T-helper 17 cell (primary cell): ENCODE measurements at regions not wholly inside any gene's neighbourhood (a gene's known extent, or its start where the extent isn't known, plus 50 kb on each side); places are given as distances from the start of the nearest gene placed in this dataset.
"Not testable (repeated sequence)": the region's sequence is repeated elsewhere in the genome, so short reads cannot be mapped to it uniquely, and the experiment has no call there.

Experiments used
- ATAC-seq: fragments of 150-1000 bp; cut with Tn5 transposase; 2 replicates; pipeline ENCODE4 v1.10.0; 2021; ENCODE audit warnings: mild to moderate bottlenecking, moderate library complexity
- DNase-seq, 3 donors: peaks; one replicate each; pipeline versions ENCODE4 v3.0.0 to v3.0.0-alpha.2; 2020 to 2021
- H3K9me3 ChIP-seq: one replicate; pipeline ENCODE4 v1.7.0; 2013; ENCODE audit warnings: low read length, mild to moderate bottlenecking; ENCODE audit not compliant: control insufficient read depth, poor library complexity, severe bottlenecking
- H3K27ac Mint-ChIP-seq: one replicate; pipeline ENCODE4 v1.8.0; 2022; ENCODE audit warnings: mild to moderate bottlenecking, moderate library complexity, mixed read lengths
- H3K27me3 Mint-ChIP-seq: one replicate; pipeline ENCODE4 v1.8.0; 2022; ENCODE audit warnings: mixed read lengths
- H3K36me3 Mint-ChIP-seq: one replicate; pipeline ENCODE4 v1.8.0; 2022; ENCODE audit warnings: low read depth, mixed read lengths
- H3K4me1 Mint-ChIP-seq: one replicate; pipeline ENCODE4 v1.8.0; 2022; ENCODE audit warnings: mild to moderate bottlenecking, mixed read lengths
- H3K4me3 Mint-ChIP-seq: one replicate; pipeline ENCODE4 v1.8.0; 2022; ENCODE audit warnings: mild to moderate bottlenecking, moderate library complexity, mixed read lengths

GRCh38 chr2:52597346-52597745, 1170.3 kb upstream of the CHAC2 start:
- no peak for DNase-seq
- H3K9me3 ChIP-seq = no peaks in the 10 kb centered on the region
- no peaks in the 10 kb centered on the region for H3K4me1 Mint-ChIP-seq
- no peak overlapping the region for H3K4me3 Mint-ChIP-seq
- H3K27ac Mint-ChIP-seq = no peak overlapping the region
- H3K36me3 Mint-ChIP-seq = no peaks in the 10 kb centered on the region
- no peaks in the 10 kb centered on the region for H3K27me3 Mint-ChIP-seq
- no peak for ATAC-seq

DNA sequence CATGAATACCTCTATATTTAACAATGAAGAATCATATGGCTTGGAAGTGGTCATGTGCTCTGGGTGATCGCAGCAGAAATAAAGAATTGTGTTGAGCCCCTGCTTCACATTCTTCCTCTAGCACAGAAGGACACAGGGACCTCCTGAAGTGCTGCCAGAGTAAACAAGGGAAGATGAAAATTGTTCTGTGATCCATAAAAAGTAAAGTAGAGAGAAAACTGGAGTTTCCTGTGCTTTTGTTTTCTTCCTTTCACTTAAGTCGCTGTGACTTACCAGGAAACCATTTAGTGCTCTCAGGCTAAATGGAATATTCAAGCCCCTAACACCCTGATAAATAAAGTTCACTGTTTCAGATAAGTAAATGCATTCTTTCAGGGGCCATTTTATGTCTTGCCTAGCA, 1173.6 kb upstream of the CHAC2 start:
- ATAC-seq = no peak
- Mint-ChIP-seq H3K27me3 (no peaks in the 10 kb centered on the region), H3K36me3 (no peaks in the 10 kb centered on the region), H3K4me3 (no peak overlapping the region), H3K27ac (no peak overlapping the region), H3K4me1 (no peaks in the 10 kb centered on the region)
- no peak for DNase-seq
- H3K9me3 ChIP-seq = no peaks in the 10 kb centered on the region

- not testable (repeated sequence) for ATAC-seq, H3K4me3 Mint-ChIP-seq, H3K27ac Mint-ChIP-seq, H3K36me3 Mint-ChIP-seq, H3K27me3 Mint-ChIP-seq, DNase-seq, H3K9me3 ChIP-seq, H3K4me1 Mint-ChIP-seq
These were observed 1183.5 kb upstream of the CHAC2 start for GRCh38 chr2:52584071-52584470.

- Mint-ChIP-seq H3K4me3 (no peak overlapping the region), H3K27me3 (no peaks in the 10 kb centered on the region), H3K27ac (no peak overlapping the region), H3K4me1 (no peaks in the 10 kb centered on the region), H3K36me3 (no peaks in the 10 kb centered on the region)
- no peaks in the 10 kb centered on the region for H3K9me3 ChIP-seq
- DNase-seq (peak in 1 of 3 donors; percentile 5), ATAC-seq (no peak)
These were observed 1195.1 kb upstream of the CHAC2 start for GRCh38 chr2:52572469-52572894.

GRCh38 chr2:52571380-52572347, 1195.9 kb upstream of the CHAC2 start:
- Mint-ChIP-seq H3K4me3 (no peak overlapping the region), H3K36me3 (no peaks in the 10 kb centered on the region), H3K27ac (no peak overlapping the region), H3K27me3 (no peaks in the 10 kb centered on the region), H3K4me1 (no peaks in the 10 kb centered on the region)
- ATAC-seq (no peak), DNase-seq (peak in 1 of 3 donors; percentile 5)
- H3K9me3 ChIP-seq = no peaks in the 10 kb centered on the region

GRCh38 chr2:52570716-52571115, 1196.9 kb upstream of the CHAC2 start:
- ATAC-seq (no peak), DNase-seq (no peak)
- H3K9me3 ChIP-seq = no peaks in the 10 kb centered on the region
- no peaks in the 10 kb centered on the region for H3K27me3 Mint-ChIP-seq
- no peak overlapping the region for H3K27ac Mint-ChIP-seq
- H3K4me1 Mint-ChIP-seq = no peaks in the 10 kb centered on the region
- no peak overlapping the region for H3K4me3 Mint-ChIP-seq
- no peaks in the 10 kb centered on the region for H3K36me3 Mint-ChIP-seq

GRCh38 chr2:52563151-52563550, 1204.5 kb upstream of the CHAC2 start:
- ATAC-seq (no peak), DNase-seq (no peak)
- Mint-ChIP-seq H3K4me1 (no peaks in the 10 kb centered on the region), H3K27ac (no peak overlapping the region), H3K4me3 (no peak overlapping the region), H3K36me3 (no peaks in the 10 kb centered on the region), H3K27me3 (no peaks in the 10 kb centered on the region)
- no peaks in the 10 kb centered on the region for H3K9me3 ChIP-seq

GRCh38 chr2:52558265-52558664, 1209.3 kb upstream of the CHAC2 start:
- Mint-ChIP-seq H3K27ac (no peak overlapping the region), H3K4me1 (no peaks in the 10 kb centered on the region), H3K36me3 (no peaks in the 10 kb centered on the region), H3K4me3 (no peak overlapping the region), H3K27me3 (no peaks in the 10 kb centered on the region)
- DNase-seq (no peak), ATAC-seq (no peak)
- no peaks in the 10 kb centered on the region for H3K9me3 ChIP-seq

DNA sequence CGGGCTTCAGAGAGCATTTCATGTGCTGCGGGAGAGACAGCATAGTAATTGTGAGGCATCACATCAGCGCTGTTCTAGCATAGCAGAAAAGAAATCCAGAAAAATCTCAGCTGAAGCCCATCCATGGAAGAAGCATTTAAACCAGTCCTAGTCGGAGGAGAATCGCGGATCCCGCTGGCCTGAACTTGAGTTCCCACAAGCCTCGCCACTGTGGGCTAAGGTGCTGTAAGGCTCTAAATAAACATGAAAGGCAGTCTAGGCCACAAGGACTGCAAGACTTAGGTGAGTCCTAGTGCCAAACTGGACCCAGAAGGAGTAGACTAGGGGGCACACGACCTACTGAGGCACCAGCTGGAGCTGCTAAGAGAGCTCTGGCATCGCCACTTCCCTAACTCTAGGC, 1225.3 kb upstream of the CHAC2 start:
- Mint-ChIP-seq H3K27me3 (no peaks in the 10 kb centered on the region), H3K4me3 (no peak overlapping the region), H3K4me1 (no peaks in the 10 kb centered on the region), H3K27ac (no peak overlapping the region), H3K36me3 (no peaks in the 10 kb centered on the region)
- ATAC-seq (no peak), DNase-seq (no peak)
- H3K9me3 ChIP-seq = no peaks in the 10 kb centered on the region

DNA sequence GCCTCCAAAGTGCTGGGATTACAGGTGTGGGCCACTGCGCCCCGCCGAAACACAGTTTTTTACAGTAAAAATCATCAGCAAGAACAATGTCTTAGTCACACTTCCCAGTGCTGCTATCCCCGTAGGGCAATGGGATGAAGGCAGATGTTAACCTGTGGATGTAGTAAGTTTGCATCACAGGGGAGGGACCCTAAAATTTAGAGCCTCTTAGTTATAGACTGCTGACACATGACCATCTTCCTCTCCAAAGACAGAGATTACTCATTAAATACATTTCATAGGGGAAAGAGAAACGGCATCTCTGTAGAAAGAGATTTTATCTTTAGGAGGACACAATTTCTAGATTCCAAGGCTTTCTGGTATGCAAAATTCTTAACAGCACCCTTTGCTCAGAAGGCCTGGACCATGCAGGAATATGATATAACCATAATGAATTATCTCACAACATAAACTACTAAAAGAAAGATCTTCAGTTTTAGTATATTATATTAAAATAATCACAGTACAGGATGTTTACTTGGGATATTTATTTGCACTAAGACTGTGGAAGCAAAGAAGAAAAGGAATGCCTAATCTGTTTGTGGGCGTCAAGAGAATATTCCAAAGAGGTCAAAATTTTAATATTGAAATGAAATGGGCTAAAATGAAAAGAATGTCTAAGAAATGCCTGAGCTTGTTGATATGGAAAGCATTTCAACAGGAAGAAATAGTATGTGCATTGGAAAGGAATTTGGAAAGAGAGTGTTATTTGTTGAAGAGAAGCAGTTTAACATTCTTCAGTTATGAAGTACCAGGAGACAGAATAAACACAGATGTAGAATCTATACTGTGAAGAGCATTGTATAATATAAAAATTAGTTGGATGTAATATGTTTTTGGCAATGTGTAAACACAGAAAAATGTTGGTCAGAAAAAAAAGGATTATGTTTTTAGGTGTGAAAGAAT, 1228.3 kb upstream of the CHAC2 start:
- Mint-ChIP-seq H3K27me3 (no peaks in the 10 kb centered on the region), H3K27ac (no peak overlapping the region), H3K4me1 (no peaks in the 10 kb centered on the region), H3K4me3 (no peak overlapping the region), H3K36me3 (no peaks in the 10 kb centered on the region)
- no peak for ATAC-seq
- DNase-seq = no peak
- H3K9me3 ChIP-seq = no peaks in the 10 kb centered on the region

GRCh38 chr2:52537588-52537987, 1230.0 kb upstream of the CHAC2 start:
- no peak overlapping the region for H3K4me3 Mint-ChIP-seq
- no peak for ATAC-seq

DNA sequence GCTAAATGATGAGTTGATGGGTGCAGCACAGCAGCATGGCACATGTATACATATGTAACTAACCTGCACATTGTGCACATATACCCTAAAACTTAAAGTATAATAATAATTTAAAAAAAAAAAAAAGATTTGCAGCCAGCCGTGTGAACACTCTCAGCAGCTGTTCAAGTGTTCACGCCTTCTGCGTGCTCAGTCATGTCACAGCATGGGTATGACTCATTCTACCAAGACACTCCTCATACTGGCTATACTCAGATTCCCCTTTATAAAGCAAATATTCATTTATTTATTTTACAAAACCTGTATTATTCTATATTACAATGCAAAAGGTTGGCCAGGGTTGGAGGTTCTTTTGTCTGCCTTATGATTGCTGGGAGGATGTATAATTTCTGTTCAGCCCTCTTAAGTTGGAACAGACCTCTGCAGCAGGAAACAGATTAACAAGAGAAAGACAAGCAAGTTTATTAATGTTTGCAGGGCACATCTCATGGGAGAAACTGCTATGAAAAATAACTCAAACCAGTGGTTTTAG, 1230.6 kb upstream of the CHAC2 start:
- no peak for DNase-seq
- Mint-ChIP-seq H3K36me3 (no peaks in the 10 kb centered on the region), H3K4me1 (no peaks in the 10 kb centered on the region), H3K27me3 (no peaks in the 10 kb centered on the region), H3K4me3 (no peak overlapping the region), H3K27ac (no peak overlapping the region)
- H3K9me3 ChIP-seq = no peaks in the 10 kb centered on the region
- no peak for ATAC-seq

More at GRCh38 chr2:52537588-52537987, 1230.0 kb upstream of the CHAC2 start:
- Mint-ChIP-seq H3K36me3 (no peaks in the 10 kb centered on the region), H3K27ac (no peak overlapping the region), H3K27me3 (no peaks in the 10 kb centered on the region), H3K4me1 (no peaks in the 10 kb centered on the region)
- no peaks in the 10 kb centered on the region for H3K9me3 ChIP-seq
- no peak for DNase-seq

DNA sequence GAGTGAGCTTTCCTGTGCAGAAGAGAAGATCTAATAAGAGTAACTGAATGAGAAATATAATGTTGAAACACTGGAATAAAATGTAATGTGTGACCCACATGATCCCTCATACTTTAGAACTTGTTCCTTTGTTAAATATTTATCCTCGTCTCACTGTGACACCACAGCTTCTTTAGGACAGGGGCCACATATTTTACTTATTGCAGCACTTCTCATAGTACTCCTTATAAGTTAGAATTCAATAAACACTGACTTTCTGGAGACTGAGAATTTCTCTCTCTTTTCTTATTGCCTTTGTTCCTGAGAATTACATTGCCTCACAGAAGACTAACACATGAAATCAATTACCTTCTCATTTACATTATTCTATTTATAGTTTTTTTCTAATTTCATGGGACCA, 1234.6 kb upstream of the CHAC2 start:
- H3K4me1 Mint-ChIP-seq = no peaks in the 10 kb centered on the region
- H3K36me3 Mint-ChIP-seq = no peaks in the 10 kb centered on the region
- no peaks in the 10 kb centered on the region for H3K27me3 Mint-ChIP-seq
- H3K4me3 Mint-ChIP-seq = no peak overlapping the region
- DNase-seq = no peak
- no peak for ATAC-seq
- H3K9me3 ChIP-seq = no peaks in the 10 kb centered on the region
- no peak overlapping the region for H3K27ac Mint-ChIP-seq
